ENCODE measurements at regions not wholly inside any gene's neighbourhood (a gene's known extent, or its start where the extent isn't known, plus 50 kb on each side); places are given as distances from the start of the nearest gene placed in this dataset.
"Not testable (repeated sequence)": the region's sequence is repeated elsewhere in the genome, so short reads cannot be mapped to it uniquely, and the experiment has no call there.

GRCh38 chr10:7108141-7108540 lies 302.7 kb downstream of the SFMBT2 start:
- Mint-ChIP-seq H3K27me3 (peaks cover 0 to 2% (median 0%) of the 10 kb centered on the region in 5 donors), H3K9me3 (peaks cover 0 to 5% (median 3%) of the 10 kb centered on the region in 9 donors), H3K4me1 (peaks cover 0 to 1% (median 0%) of the 10 kb centered on the region in 4 donors), H3K4me3 (no peak overlapping the region), H3K36me3 (peaks cover 0 to 4% (median 3%) of the 10 kb centered on the region in 3 donors), H3K27ac (no peak overlapping the region)
- ATAC-seq (no peak), DNase-seq (no peak)
- POLR2A ChIA-PET = no interaction called here

GRCh38 chr10:7107285-7107684 lies 303.5 kb downstream of the SFMBT2 start:
- peaks cover 0 to 1% (median 0%) of the 10 kb centered on the region in 4 donors for H3K4me1 Mint-ChIP-seq
- no peak for DNase-seq
- POLR2A ChIA-PET = no interaction called here
- peaks cover 0 to 4% (median 3%) of the 10 kb centered on the region in 3 donors for H3K36me3 Mint-ChIP-seq
- peaks cover 0 to 2% (median 0%) of the 10 kb centered on the region in 5 donors for H3K27me3 Mint-ChIP-seq
- H3K27ac Mint-ChIP-seq = no peak overlapping the region
- H3K4me3 Mint-ChIP-seq = no peak overlapping the region
- peaks cover 0 to 5% (median 3%) of the 10 kb centered on the region in 9 donors for H3K9me3 Mint-ChIP-seq
- ATAC-seq = no peak

GRCh38 chr10:7104379-7104778 lies 306.5 kb downstream of the SFMBT2 start:
- H3K27me3 Mint-ChIP-seq, H3K4me1 Mint-ChIP-seq, H3K36me3 Mint-ChIP-seq, H3K9me3 Mint-ChIP-seq, ATAC-seq, H3K27ac Mint-ChIP-seq, DNase-seq, H3K4me3 Mint-ChIP-seq, POLR2A ChIA-PET: not testable (repeated sequence)

GRCh38 chr10:7102557-7103349 lies 308.1 kb downstream of the SFMBT2 start:
- Mint-ChIP-seq H3K36me3 (no peaks in the 10 kb centered on the region), H3K27me3 (peaks cover 0 to 3% (median 0%) of the 10 kb centered on the region in 5 donors), H3K27ac (no peak overlapping the region), H3K4me3 (no peak overlapping the region), H3K4me1 (peaks cover 0 to 1% (median 0%) of the 10 kb centered on the region in 4 donors), H3K9me3 (peaks cover 0 to 3% (median 0%) of the 10 kb centered on the region in 9 donors)
- POLR2A ChIA-PET = no interaction called here
- ATAC-seq (no peak), DNase-seq (no peak)

- Mint-ChIP-seq H3K36me3 (no peaks in the 10 kb centered on the region), H3K27ac (no peak overlapping the region), H3K4me3 (no peak overlapping the region), H3K4me1 (peaks cover 0 to 1% (median 0%) of the 10 kb centered on the region in 4 donors), H3K9me3 (peaks cover 0 to 3% (median 0%) of the 10 kb centered on the region in 9 donors), H3K27me3 (peaks cover 0 to 3% (median 0%) of the 10 kb centered on the region in 5 donors)
- no peak for DNase-seq
- ATAC-seq = no peak
- POLR2A ChIA-PET = no interaction called here
These were observed 308.8 kb downstream of the SFMBT2 start for GRCh38 chr10:7102084-7102483.

GRCh38 chr10:7101451-7101850 lies 309.4 kb downstream of the SFMBT2 start:
- no peaks in the 10 kb centered on the region for H3K36me3 Mint-ChIP-seq
- POLR2A ChIA-PET = no interaction called here
- ATAC-seq (no peak), DNase-seq (no peak)
- no peak overlapping the region for H3K4me3 Mint-ChIP-seq
- H3K9me3 Mint-ChIP-seq = peaks cover 0 to 3% (median 0%) of the 10 kb centered on the region in 9 donors
- no peak overlapping the region for H3K27ac Mint-ChIP-seq
- H3K4me1 Mint-ChIP-seq = peaks cover 0 to 1% (median 0%) of the 10 kb centered on the region in 4 donors
- H3K27me3 Mint-ChIP-seq = peaks cover 0 to 3% (median 0%) of the 10 kb centered on the region in 5 donors

- POLR2A ChIA-PET = no interaction called here
- no peaks in the 10 kb centered on the region for H3K4me1 Mint-ChIP-seq
- H3K27ac Mint-ChIP-seq = no peak overlapping the region
- no peak overlapping the region for H3K4me3 Mint-ChIP-seq
- peaks cover 0 to 3% (median 0%) of the 10 kb centered on the region in 5 donors for H3K27me3 Mint-ChIP-seq
- no peak for ATAC-seq
- peaks cover 0 to 3% (median 0%) of the 10 kb centered on the region in 9 donors for H3K9me3 Mint-ChIP-seq
- H3K36me3 Mint-ChIP-seq = no peaks in the 10 kb centered on the region
- no peak for DNase-seq
These were observed 310.7 kb downstream of the SFMBT2 start for GRCh38 chr10:7100032-7100702.

GRCh38 chr10:7098160-7098762 lies 312.6 kb downstream of the SFMBT2 start:
- H3K9me3 Mint-ChIP-seq = no peaks in the 10 kb centered on the region
- ATAC-seq (no peak), DNase-seq (no peak)
- H3K4me3 Mint-ChIP-seq = no peak overlapping the region
- no peaks in the 10 kb centered on the region for H3K4me1 Mint-ChIP-seq
- H3K27me3 Mint-ChIP-seq = peaks cover 0 to 3% (median 0%) of the 10 kb centered on the region in 5 donors
- no peak overlapping the region for H3K27ac Mint-ChIP-seq
- POLR2A ChIA-PET = no interaction called here
- no peaks in the 10 kb centered on the region for H3K36me3 Mint-ChIP-seq

- peaks cover 0 to 2% (median 0%) of the 10 kb centered on the region in 4 donors for H3K4me1 Mint-ChIP-seq
- ATAC-seq (no peak), DNase-seq (no peak)
- no peaks in the 10 kb centered on the region for H3K9me3 Mint-ChIP-seq
- H3K36me3 Mint-ChIP-seq = no peaks in the 10 kb centered on the region
- no peak overlapping the region for H3K4me3 Mint-ChIP-seq
- H3K27ac Mint-ChIP-seq = no peak overlapping the region
- POLR2A ChIA-PET = no interaction called here
- H3K27me3 Mint-ChIP-seq = peaks cover 0 to 2% (median 0%) of the 10 kb centered on the region in 5 donors
These were observed 316.1 kb downstream of the SFMBT2 start for GRCh38 chr10:7094781-7095180.

- H3K36me3 Mint-ChIP-seq = no peaks in the 10 kb centered on the region
- POLR2A ChIA-PET = no interaction called here
These were observed 317.5 kb downstream of the SFMBT2 start for GRCh38 chr10:7093368-7093767.

GRCh38 chr10:7092603-7093002 lies 318.2 kb downstream of the SFMBT2 start:
- H3K4me3 Mint-ChIP-seq = no peak overlapping the region
- no peaks in the 10 kb centered on the region for H3K27me3 Mint-ChIP-seq
- H3K36me3 Mint-ChIP-seq = no peaks in the 10 kb centered on the region
- no peaks in the 10 kb centered on the region for H3K9me3 Mint-ChIP-seq
- POLR2A ChIA-PET = no interaction called here
- ATAC-seq = no peak
- no peak for DNase-seq
- H3K27ac Mint-ChIP-seq = no peak overlapping the region
- peaks cover 0 to 2% (median 0%) of the 10 kb centered on the region in 4 donors for H3K4me1 Mint-ChIP-seq

More at GRCh38 chr10:7093368-7093767, 317.5 kb downstream of the SFMBT2 start:
- Mint-ChIP-seq H3K4me3 (no peak overlapping the region), H3K9me3 (no peaks in the 10 kb centered on the region), H3K4me1 (peaks cover 0 to 2% (median 0%) of the 10 kb centered on the region in 4 donors), H3K27ac (no peak overlapping the region), H3K27me3 (no peaks in the 10 kb centered on the region)
- DNase-seq = no peak
- no peak for ATAC-seq

GRCh38 chr10:7090529-7090928 lies 320.3 kb downstream of the SFMBT2 start:
- H3K4me3 Mint-ChIP-seq = no peak overlapping the region
- no peak overlapping the region for H3K27ac Mint-ChIP-seq
- H3K4me1 Mint-ChIP-seq = peaks cover 0 to 2% (median 0%) of the 10 kb centered on the region in 4 donors
- DNase-seq (no peak), ATAC-seq (no peak)
- POLR2A ChIA-PET = no interaction called here
- no peaks in the 10 kb centered on the region for H3K9me3 Mint-ChIP-seq
- H3K36me3 Mint-ChIP-seq = no peaks in the 10 kb centered on the region
- no peaks in the 10 kb centered on the region for H3K27me3 Mint-ChIP-seq

Measured in naive thymus-derived CD8-positive, alpha-beta T cell (primary cell).